ENCODE measurements at regions not wholly inside any gene's neighbourhood (a gene's known extent, or its start where the extent isn't known, plus 50 kb on each side); places are given as distances from the start of the nearest gene placed in this dataset.

GRCh38 chr2:7476371-7476770 lies 559.2 kb downstream of the RNF144A start:
- no peaks in the 10 kb centered on the region for H3K9me1 ChIP-seq (ENCODE audit: control insufficient read depth, insufficient read depth, low read length)
- H4K20me1 ChIP-seq (replicated peaks; ENCODE audit: control insufficient read depth, insufficient read depth, low read length): no peaks in the 10 kb centered on the region
- ATAC-seq: no peak
- ChIA-PET POLR2A (no interaction called here), CTCF (ENCODE audit: low intra/inter-chr PET ratio) (no interaction called here)
- no peaks in the 10 kb centered on the region for H3K9me3 ChIP-seq (replicated peaks; ENCODE audit: control insufficient read depth, insufficient read depth, low read depth, low read length)
- intact Hi-C loops (cut with micrococcal nuclease) (no loop called here), in situ Hi-C loops (cut with MboI) (no loop called here)
- no peak overlapping the region for H3K27ac ChIP-seq (ENCODE audit: extremely low read depth, low read depth, low read length)
- H2AFZ ChIP-seq (ENCODE audit: low read depth, low read length): no peak overlapping the region
- no peak overlapping the region for H3K4me3 ChIP-seq
- BruUV-seq (replicated peaks): no TSS peak
- no peak for DNase-seq (ENCODE audit: extremely low read depth in 1 of 4, low spot score in 3 of 4)
- no peak overlapping the region for H3K4me2 ChIP-seq (ENCODE audit: insufficient read depth, low read length)
- FAIRE-seq: no peak
- H3K9ac ChIP-seq (ENCODE audit: insufficient read depth in 1 of 2, low read depth in 2 of 2, low read length in 2 of 2): no peak overlapping the region
- TF ChIP-seq NR2F6 (CRISPR knock-in tag; IDR thresholded peaks at IDR 0.05): no peak
- TF ChIP-seq, protein P1, sequence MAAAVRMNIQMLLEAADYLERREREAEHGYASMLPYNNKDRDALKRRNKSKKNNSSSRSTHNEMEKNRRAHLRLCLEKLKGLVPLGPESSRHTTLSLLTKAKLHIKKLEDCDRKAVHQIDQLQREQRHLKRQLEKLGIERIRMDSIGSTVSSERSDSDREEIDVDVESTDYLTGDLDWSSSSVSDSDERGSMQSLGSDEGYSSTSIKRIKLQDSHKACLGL (CRISPR knock-in tag; IDR thresholded peaks at IDR 0.05; ENCODE audit: borderline replicate concordance, poor library complexity, severe bottlenecking): no peak
- TF ChIP-seq KHSRP (IDR thresholded peaks at IDR 0.05): no peak
- TF ChIP-seq, protein P2, sequence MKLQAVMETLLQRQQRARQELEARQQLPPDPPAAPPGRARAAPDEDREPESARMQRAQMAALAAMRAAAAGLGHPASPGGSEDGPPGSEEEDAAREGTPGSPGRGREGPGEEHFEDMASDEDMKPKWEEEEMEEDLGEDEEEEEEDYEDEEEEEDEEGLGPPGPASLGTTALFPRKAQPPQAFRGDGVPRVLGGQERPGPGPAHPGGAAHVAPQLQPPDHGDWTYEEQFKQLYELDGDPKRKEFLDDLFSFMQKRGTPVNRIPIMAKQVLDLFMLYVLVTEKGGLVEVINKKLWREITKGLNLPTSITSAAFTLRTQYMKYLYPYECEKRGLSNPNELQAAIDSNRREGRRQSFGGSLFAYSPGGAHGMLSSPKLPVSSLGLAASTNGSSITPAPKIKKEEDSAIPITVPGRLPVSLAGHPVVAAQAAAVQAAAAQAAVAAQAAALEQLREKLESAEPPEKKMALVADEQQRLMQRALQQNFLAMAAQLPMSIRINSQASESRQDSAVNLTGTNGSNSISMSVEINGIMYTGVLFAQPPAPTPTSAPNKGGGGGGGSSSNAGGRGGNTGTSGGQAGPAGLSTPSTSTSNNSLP (IDR thresholded peaks at IDR 0.05; ENCODE audit: borderline replicate concordance, low read depth, low read length): no peak
- no peak for TF ChIP-seq HNRNPLL (IDR thresholded peaks at IDR 0.05; ENCODE audit: low read depth, low read length, poor library complexity, severe bottlenecking)
- no peak for TF ChIP-seq ETV5 (CRISPR knock-in tag; IDR thresholded peaks at IDR 0.05; ENCODE audit: low read depth)
- no peak for TF ChIP-seq CSDE1 (IDR thresholded peaks at IDR 0.05)
- no peak for TF ChIP-seq NFRKB (IDR thresholded peaks at IDR 0.05; ENCODE audit: low read depth)
- no peak for TF ChIP-seq JUND (IDR thresholded peaks at IDR 0.05; ENCODE audit: borderline replicate concordance, low read depth, low read length)
- TF ChIP-seq JUND (tag; IDR thresholded peaks at IDR 0.05; ENCODE audit: borderline replicate concordance, low read depth, low read length): no peak
- no peak for TF ChIP-seq PYGO2 (tag; IDR thresholded peaks at IDR 0.05)
- TF ChIP-seq KDM1A (IDR thresholded peaks at IDR 0.05): no peak
- TF ChIP-seq TARDBP (IDR thresholded peaks at IDR 0.05): no peak
- no peaks in the 10 kb centered on the region for H3K27me3 ChIP-seq (ENCODE audit: control insufficient read depth in 2 of 2, insufficient read depth in 2 of 2, low read length in 2 of 2)
- H3K36me3 ChIP-seq (ENCODE audit: control insufficient read depth, insufficient read depth, low read length): no peaks in the 10 kb centered on the region
- no peaks in the 10 kb centered on the region for H3K4me1 ChIP-seq (replicated peaks in 1 of 2; ENCODE audit: control insufficient read depth in 2 of 2, insufficient read depth in 2 of 2, low read length in 2 of 2)
- H3K79me2 ChIP-seq (ENCODE audit: control insufficient read depth, insufficient read depth, low read length): no peaks in the 10 kb centered on the region

Data from K562 (cell line).